Suppressor macrophage treated with lipopolysaccharide for 1 hour (primary cell): ENCODE measurements at regions not wholly inside any gene's neighbourhood (a gene's known extent, or its start where the extent isn't known, plus 50 kb on each side); places are given as distances from the start of the nearest gene placed in this dataset.

Experiments
- DNase-seq, 3 donors: peaks; one replicate each; pipeline ENCODE4 v3.0.0-alpha.2; 2020 to 2022

DNA sequence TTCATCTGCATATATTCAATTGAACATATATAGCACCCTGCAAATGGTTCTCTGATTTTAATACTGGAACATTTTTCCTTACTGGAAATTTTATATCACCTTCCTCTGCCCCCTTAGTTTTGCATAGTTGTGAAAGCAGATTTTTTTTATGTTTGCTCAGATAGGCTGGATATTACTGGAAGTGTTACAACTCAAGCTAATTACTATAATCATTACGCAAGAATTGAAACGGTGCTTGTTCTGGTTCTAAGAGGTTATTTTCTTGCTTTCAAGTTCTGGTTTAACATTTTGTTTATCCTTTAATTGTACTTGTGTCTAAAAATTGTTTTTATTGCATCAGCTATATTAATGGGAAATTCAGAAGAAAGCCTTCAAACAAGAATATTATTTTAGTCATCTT, 95.6 kb upstream of the MYO16 start:
- no peak for DNase-seq

DNA sequence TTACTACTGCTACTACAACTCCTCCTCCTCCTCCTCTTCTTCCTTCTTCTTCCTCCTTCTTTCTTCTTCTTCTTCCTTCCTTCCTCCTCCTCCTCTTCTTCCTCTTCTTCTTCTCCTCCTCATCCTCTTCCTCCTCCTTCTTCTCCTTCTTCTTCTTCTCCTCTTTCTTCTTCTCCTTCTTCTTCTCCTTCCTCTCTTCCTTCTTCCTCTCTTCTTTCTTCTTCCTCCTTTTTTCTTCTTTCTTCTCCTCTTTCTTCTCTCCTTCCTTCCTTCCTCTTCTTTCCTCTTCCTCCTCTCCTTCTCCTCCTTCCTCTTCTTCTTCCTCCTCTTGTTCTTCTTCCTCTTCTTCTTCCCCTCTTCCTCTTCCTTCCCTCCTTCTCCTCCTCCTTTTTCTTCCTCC, 94.7 kb upstream of the MYO16 start:
- DNase-seq: no peak

DNA sequence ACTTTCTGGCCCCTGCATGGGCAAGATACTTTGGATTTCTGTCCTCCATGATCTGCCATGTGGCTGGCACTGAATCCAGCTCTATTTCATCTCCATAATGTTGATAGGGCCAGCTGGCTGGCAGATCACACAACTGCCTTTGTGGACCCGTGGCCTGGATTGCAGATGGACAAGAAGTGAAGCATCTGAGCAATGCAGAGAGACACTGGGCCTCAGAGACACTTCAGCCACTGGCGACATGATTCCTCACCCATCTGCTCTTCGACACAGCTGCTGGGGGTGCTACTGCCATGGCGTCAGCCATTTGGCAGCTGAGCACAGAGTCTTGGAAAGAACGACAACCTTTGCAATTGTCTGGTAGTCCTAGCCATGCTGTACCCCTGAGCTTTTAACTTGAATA, 79.5 kb upstream of the MYO16 start:
- DNase-seq: no peak

DNA sequence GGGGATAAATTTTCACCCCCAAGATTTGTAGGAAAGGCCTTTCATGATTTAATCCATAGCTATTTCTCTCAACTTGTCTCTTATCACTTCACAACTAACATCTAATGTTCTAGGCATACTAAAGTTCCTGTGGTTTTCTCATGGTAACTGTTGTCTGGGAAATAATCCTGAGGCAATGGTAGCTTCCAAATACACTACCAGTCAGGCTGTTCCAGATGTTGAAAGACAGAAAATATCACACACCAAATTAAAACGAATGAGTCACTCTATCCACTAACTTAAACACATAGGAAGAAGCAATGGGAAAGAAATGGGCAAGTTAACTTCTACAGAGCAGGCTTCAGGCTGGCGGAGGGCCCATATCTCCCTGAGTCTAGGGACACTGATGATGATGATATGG, 77.7 kb upstream of the MYO16 start:
- DNase-seq: no peak

DNA sequence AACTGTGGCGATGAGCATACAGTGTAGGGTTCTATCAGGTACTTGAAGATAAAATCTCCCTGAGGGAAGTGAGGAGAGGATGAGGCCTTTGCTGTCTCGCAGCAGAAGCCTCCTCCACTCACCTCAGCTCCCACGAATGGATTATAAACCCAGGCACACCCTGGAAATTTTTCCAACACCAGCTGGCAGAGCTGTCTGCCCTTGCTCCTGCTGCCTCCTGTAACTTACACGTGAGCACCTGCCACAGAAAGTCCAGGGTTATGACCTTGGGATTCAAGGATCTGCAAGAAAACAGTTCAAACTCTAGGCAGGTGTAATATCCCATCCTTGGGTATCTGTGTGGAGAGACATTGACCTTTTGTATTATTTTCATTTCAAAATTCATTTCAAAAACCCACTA, 70.9 kb upstream of the MYO16 start:
- no peak for DNase-seq

DNA sequence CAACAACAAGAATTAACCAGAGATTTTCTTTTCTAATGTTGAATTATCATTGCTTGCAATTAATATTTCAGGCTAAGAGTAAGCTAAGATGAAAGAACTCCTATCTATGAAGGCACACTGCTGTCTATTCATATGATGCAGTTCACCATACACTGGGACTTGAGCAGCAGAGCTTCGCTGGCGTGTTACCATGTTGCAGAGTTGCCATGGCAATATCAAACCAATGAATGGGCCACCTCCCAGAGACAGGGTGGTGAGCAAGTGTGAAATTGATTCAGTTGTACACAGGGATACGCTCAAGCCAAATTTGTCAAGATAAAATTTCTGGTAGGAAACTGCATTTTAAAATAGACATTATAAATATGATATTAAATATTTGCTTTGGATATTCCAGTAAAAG, 69.3 kb upstream of the MYO16 start:
- DNase-seq: no peak

DNA sequence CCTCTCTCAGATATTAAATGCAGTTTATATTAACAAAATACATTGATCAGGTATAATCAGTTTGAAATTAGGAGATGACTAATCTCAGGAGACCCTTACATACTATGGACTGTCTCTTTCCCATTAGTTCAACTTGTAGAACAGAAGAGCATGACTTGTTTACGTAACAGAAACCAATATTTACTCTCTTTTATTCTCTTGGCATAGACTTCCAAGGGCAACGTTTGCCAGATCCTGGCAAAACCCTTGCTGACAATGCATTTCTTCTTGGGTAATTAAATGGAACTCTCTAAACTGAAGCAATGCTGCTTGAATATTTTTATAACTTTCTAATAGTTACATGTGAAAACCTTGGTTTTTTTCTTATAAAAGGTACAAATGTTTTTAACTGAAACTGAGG, 68.3 kb upstream of the MYO16 start:
- no peak for DNase-seq

DNA sequence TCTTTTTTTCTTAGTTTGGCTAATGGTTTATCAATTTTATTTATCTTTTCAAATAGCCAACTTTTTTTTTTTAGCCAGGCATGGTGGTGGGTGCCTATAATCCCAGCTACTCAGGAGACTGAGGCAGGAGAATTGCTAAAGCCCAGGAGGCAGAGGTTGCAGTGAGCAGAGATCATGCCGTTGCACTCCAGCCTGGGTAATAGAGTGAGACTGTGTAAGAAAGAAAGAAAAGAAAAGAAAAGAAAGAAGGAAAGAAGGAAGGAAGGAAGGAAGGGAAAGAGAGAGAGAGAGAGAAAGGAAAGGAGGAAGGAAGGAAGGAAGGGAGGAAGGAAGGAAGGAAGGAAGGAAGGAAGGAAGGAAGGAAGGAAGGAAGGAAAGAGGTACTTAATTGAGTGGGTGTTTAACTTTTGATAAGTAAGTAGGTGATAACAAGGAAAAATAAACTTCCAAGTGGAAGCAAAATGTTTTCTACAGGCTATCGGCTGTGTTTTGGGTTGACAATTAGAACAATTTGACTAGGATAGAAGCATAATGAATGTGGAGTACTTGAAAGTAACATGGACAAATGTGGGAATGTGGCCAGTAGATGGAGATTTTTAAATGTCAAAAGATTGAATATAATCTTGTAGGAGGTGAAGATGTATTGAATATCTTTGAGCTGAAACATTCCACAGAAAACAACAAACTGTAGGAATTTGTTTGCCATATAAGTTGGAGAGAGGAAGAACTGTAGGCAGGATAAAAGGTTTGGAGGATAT, 62.8 kb upstream of the MYO16 start:
- no peak for DNase-seq

DNA sequence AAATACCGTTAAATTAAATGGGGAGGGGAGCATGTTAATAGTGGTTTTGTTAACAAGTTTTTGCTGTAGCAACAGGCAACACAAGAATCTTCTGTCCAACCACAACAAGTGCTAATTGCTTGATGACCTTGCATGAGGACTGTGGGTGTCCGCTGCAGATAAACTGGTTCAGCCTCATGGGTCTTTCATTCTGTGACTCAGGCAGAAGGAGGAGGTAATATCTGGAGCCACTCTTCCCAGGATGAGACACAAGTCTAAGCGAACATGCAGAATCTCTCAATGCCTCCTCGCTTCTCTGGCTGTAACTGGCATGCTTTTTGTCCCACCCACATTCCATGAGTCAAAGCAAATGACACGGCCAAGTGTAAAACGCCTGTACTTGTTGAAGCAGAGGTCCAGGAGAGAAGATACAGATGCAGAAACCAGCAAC, 56.6 kb upstream of the MYO16 start:
- no peak for DNase-seq

DNA sequence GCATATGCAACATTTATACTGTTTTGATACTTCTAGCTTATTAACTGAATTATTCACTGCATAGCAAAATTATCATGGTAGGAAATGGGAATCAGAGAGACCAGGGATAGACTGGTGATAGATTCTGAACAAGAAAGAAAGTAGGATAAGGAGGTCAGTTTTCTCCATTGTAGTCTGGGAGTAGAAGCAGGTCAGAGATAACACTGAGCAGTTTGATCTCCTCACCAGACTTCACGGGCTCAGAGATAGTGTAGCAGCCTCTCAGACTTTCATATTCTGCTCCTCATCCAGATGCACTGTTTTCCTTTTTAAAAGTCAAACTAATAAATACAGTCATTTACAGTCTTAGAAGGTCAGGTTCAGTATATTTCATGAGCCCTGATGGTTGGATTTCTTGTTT, 56.0 kb upstream of the MYO16 start:
- DNase-seq: no peak

DNA sequence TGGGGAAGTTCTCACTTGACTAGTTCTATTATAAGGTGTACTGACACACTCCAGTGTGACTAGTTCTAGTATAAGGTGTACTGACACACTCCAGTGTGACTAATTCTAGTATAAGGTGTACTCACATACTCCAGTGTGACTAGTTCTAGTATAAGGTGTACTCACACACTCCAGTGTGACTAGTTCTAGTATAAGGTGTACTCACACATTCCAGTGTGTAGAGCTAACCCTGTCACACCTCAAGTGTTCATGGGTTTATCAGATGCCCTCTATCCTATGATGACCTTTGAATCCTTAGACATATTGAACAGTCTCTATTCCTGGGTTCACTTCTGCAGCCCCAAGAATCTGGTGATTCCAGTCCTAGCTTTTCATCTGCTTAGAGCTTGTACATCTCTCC, 54.6 kb upstream of the MYO16 start:
- DNase-seq: no peak

DNA sequence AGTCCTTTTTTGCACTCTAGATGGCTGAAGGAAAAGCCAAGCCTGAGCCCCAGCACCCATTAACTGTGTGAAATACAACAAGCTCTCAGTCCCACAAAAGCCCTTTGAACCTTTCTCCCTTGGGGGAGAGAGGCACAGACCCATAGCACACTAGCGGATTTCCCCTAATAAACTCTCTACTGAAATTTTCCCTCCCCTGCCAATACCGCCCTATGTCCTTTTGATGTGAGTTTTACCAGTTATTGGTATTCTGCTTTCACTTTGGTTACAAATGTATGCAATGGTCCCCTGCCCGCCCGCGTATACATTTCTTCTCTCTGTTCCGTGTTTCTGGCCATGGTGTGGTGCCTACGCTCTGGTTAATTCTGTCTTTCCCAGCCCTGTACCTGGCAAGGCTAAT, 54.0 kb upstream of the MYO16 start:
- DNase-seq: no peak
